Stimulated activated CD8-positive, alpha-beta memory T cell treated with anti-CD3 and anti-CD28 coated beads, Interleukin-12 subunit alpha, Interleukin-12 subunit beta, amount 100 ng/mL, for 1 hour (primary cell): ENCODE measurements at regions not wholly inside any gene's neighbourhood (a gene's known extent, or its start where the extent isn't known, plus 50 kb on each side); places are given as distances from the start of the nearest gene placed in this dataset.

Source experiments
- DNase-seq: peaks from one replicate; pipeline ENCODE4 v3.0.0-alpha.2; 2020; ENCODE audit warnings: low read depth

DNA sequence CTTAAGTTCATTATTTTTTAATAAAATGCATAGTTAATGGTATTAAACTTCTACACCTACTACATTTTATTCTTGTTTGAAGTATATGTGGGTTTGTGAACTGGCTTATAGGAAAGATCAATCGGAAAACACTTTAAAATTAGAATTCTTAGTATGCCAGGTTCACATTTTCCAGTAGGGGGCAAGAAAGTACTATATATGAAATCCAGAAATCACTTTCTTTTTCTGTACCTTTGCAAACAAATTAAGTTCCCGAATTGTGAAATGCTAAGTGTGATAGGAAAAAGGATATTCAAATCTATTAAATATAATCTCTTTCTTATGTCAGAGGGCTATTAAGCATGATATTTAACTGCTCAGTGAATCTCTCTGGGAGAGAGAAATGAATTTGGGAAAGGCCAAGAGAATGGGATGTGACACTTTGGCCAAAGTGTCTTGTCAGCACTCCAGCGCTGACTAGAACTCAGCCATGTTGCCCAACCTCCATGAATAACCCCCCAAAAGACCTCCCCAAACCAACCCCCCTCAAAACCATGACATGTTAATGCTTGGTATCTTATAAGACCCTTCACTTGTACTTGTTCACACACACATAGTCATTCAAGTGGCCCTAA is 122.6 kb upstream of the SLC10A2 start:
- no peak for DNase-seq

DNA sequence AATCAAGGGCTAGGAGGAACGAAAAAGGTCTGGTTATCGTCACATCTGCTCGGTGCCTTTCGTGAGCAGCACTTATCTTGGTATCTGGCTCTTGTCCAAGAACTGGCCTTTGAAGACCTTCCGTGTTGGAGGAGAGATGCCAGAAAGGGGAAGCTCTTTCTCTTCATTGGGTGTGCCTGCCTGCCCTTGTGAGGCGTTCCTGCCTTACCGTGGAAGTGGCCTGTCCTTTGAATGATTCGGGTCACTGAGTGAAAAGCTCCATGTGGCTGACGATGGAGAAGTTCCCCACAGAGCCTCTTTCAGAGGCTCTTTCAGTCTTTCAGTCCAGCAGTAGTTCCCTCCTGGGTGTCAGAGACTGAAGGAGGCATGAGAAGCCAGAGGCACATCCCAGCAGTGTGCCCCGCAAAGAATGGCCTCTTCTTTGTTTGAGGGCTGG is 121.5 kb upstream of the SLC10A2 start:
- DNase-seq, result no peak

GRCh38 chr13:103184413-103184812 is 118.2 kb upstream of the SLC10A2 start:
- no peak for DNase-seq

DNA sequence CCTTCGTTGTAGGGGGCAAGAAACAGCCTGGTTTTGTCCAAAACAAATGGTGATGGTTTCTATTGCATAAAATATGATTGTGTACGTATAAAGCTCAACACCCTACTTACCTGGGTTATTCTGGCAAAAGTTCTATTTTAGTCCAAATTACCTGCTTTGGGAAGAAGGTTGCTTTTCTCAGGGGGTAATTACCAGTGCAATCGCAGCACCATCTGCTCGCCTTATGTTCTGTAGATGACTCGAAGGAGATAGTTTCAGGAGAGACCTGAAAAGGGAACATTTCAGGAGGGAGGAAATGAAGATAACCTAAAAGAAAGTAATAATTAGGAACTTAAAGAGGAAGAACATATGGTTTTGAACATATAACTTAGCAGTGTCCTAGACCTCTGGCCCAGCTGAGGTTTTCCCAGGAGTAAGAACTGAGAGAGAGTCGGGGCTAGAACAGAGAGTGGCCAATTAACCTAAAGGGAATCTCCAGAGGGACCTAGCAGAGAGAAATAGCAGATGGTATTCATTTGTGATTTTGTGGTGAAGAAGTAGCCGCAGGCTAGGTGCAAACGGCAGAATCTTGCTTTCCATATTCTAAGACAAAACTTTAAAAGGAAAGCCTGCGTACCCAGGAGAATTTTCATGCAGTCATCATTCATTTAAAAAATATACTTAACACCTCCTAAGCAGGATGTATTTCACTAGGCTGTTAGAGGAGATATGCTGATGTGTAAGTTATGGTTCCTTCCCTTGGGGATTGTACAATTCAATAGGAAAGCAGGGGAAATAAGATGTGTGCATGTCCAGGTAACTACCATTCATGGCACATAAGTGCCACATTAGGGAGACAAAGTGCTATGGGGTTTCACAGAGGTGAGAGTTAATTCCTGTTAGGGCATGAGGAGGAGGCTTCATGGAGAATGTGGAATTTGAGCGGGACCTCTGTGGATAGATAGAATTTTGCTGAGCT is 113.0 kb upstream of the SLC10A2 start:
- DNase-seq, result no peak

DNA sequence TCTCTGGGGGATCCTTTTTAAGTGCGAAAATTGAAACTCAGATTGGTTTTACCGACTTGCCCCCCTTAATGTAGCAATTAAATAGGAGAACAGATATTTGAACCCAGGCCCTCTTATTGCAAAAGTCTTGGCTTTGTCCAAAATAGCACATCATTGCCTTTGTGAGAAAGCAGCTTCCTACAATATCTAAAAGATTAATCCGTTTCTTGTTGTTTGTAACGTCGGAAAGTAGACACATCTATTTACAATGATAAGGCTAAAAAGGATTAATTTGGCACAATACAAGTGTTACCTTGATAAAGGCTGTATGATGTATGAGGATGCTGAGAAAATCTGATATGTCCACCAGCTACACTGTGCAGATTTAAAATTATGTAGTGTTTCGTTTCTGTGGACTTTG is 108.7 kb upstream of the SLC10A2 start:
- no peak for DNase-seq

DNA sequence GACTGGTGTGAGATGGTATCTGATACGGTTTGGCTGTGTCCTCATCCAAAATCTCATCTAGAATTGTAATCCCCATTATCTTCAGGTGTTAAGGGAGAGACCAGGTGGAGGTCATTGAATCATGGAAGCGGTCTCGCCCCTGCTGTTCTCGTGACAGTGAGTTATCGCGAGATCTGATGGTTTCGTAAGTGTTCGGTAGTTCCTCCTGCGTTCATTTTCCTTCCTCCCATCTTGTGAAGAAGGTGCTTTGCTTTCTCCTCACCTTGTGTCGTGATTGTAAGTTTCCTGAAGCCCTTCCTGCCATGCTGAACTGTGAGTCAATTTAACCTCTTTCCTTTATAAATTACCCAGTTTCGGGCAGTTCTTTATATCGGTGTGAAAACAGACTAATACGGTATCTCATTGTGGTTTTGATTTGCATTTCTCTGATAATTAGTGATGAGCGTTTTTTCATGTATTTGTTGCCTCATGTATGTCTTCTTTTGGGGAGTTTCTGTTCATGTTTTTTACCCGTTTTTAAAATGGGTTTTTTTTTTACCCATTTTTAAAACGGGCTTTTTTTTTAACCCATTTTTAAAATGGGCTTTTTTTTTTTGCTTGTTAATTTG is 102.8 kb upstream of the SLC10A2 start:
- no peak for DNase-seq

GRCh38 chr13:103164251-103164650 is 98.0 kb upstream of the SLC10A2 start:
- no peak for DNase-seq

- no peak for DNase-seq
These were observed 95.3 kb upstream of the SLC10A2 start for GRCh38 chr13:103161476-103161875.

DNA sequence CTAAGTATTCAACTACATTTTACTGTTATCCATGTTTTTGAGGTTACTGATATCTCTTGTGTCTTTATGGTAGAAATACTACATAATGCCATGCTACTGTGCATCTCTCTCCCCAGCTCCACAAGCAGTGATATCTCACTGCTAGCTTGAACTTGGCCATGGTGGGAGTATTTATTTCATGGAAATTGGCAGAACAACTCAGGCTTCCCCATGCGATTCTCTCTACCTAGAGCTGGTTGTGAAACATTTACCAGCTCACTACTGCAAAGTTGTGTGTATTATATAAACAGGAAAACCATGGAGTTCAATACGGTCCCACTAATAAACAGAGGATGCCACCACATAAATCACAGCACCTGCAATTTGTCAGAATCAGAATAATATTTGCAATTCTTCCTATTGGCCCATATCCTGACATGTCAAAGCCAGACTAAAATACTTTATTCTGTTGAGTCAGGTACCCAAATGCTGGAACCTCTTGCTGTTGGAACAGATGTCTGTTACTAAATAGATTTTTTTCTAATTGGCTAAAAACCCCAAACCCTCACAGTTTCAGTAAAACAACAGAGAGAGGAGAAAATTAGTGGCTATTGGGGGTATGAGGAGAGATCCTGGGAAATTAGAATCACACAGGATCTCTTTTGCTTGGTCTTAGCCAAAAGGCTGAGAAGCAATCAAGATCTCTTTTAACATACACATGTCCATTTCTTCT is 91.4 kb upstream of the SLC10A2 start:
- no peak for DNase-seq

GRCh38 chr13:103157016-103157415 is 90.8 kb upstream of the SLC10A2 start:
- no peak for DNase-seq

DNA sequence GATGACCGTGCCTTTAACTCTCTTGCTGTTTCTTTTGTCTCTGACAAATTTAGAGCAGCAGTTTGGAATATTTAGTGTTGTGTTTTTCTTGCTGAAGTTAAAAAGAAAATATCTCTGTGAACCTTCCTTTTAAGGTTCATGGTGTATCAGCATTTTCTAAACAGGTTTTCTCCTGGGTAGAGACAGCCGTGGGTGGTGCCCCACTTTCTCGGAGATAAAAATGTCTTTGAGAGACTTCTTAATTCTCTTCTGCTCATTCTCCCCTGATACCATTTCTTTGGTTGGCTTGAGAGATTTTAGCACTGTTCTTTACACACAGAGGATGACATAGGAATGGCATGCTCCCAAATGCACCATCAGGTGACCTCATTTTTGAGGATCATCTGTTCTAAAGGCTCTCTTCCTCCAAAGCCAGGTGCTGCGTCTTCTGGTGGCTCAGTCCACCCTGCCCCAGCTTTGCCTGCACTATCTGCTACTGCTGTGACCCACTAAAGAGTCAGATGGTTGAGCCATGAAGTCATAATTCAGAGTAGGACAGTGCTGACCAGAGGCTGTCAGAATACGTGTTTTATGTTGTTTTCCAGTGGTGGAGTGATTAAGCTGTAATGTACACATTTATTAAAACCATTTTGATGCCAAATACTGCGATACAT is 90.3 kb upstream of the SLC10A2 start:
- no peak for DNase-seq

- no peak for DNase-seq
These were observed 87.2 kb upstream of the SLC10A2 start for GRCh38 chr13:103153466-103153865.

DNA sequence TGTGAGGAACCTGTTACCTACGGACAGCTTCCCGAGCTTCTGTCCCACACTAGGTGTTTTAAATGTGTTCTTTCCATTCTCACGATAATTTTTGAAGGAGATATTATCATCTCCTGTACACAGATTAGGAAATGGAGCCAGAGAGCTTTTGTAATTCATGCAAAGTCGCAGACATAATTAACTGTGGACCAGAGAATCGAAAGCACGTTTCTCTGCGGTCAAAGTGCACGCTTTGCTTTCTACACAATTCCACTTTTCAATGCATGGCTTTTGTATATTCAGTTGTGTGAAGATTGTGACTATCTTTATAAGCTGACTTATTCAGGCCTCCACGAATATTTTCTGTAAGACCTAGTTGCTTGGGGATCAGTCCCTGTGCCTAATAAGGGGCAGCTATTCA is 81.7 kb upstream of the SLC10A2 start:
- no peak for DNase-seq

- no peak for DNase-seq
These were observed 79.2 kb upstream of the SLC10A2 start for GRCh38 chr13:103145442-103145841.

DNA sequence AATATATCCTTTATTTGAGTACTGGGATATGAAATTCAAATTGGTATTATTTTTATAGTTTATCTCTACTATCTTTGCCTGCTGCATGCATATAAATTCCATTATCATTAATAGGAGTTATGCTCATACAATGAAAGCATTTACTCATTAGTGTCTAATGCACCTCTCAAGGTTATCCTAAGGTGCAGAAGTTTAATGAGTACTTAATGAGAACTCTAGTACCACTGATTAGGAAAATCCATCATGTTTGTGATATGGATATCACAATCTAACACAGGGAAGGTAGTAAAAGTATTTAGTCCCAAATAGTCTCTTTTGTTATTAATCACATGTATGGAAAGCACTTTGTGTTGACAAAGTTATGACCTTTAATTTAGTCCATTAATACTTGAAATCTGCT is 77.2 kb upstream of the SLC10A2 start:
- no peak for DNase-seq

DNA sequence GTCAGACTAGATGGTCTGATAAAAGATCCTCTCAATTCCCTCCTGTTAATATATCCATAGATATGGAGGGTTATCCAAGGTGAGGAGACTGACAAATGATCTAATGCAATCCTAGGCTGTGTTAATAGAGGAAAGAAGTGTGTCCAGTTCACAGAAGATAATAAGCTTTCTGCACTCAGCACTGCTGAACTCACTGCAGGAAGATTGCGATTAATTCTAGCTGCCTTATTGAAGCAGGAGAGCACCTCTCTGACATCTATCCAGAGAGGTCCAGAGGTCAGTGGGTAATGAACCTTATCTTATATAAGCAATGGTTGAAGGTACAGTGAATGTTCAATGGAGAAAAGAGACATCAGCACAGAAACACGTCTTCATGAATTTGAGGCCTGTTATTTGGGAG is 75.9 kb upstream of the SLC10A2 start:
- DNase-seq, result no peak

DNA sequence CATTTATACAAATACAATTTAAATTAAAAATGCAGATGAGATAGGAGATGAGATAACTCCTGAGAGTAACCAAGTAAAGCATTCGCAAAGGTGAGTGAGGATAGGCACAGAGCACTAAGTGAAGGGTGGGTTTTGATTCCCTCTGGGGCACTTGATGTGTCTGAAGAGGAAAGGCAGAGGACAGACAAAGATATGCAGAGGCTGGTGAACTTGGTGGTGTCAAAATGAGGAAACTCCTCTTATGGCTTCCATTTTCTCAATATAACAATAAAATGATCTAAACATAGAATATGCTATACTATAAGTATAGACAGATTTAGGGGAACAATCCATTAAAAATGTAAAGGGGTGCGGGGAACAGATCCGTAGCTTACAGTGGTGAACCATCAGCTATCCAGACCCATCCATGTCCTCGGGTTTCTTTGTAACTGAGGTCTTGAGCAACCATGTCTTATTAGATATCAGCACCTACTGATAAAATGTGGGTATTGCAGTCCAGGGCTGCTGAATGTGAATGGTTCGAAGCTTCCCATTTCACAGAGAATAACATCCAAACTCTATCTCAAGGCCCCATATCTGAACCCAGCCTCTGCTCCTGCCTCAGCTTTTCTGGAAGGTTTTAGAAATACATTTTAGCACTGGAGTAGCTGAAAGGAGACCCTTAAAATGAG is 73.9 kb upstream of the SLC10A2 start:
- no peak for DNase-seq

DNA sequence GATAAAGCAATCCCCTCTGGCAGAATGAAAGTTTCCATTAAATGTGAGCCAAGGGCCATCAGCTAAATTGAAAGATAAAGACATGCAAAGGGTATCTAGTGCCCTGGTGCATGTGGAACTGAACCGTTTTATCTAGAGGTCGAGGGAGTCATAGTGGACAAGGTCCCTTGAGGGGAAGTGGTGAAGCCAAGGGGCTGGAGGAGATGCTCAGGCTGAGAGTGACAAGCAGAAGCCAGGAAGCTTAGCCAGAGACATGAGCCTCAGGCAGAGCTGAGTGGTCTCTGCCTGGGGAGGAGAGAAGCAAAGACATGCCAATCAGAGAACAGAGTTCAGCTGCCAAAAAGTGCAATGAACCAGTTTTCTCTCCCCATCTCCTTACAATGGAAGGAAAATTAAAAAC is 68.1 kb upstream of the SLC10A2 start:
- DNase-seq, result no peak

DNA sequence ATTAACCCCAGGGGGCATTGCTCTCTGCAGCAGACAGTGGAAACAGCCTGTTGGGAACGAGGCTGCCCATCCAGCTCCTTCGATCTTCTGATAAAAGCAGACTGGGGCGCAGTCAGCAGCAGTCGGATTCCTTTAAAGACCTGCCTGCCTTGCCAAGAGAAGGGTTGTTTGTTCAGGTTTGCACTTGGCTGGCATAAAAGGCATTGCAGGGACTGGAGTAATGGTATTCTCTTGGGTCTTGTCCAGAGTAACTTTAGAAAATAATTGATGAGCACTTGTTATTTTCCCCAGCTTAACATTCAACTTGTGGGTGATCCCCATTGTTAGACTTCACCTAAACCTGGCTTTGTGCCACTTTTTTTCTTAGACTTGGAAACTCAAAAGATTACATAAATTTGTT is 67.3 kb upstream of the SLC10A2 start:
- DNase-seq, result no peak

DNA sequence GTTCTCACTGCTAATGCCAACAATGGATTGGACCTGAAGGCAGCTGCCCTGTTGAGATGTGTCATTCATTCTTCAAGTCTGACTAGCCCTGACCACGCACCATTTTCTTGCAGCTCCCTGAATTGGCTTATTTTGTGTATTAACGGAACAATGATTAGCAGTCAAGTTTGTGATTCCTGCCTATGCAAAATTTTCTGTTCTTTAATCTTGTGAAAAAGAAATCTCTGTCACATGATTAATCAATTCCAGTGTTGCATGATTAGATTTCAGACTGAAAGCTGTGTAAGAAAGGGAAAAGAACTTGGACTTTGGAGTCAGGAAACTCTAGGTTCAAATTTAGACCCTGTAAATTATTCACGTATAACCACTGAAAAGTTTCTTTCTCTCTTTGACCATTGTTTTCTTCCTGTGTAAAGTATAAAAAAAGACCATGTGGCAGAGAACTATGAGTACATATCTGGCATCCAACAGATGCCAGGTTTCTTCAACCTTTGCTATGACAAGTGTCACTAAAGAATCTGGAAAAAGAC is 64.5 kb upstream of the SLC10A2 start:
- DNase-seq, result no peak

DNA sequence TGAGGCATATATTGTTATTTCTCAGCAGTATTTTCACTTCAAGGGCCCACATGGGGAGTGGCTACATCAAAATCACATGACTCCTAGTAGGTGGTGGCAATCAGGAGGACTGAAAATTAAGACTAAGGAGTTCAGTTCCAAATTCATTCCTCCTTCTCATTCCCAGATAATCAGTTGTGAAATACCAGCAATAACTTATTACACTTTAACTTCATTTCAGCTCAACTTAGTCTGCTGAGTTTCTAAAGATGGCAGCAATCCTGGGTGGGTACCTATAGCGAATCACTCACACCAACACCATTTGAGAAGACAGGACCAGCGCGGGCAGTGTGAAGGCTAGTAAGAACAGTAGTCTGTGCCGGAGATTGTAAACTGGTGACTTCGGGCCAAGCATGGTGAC is 63.9 kb upstream of the SLC10A2 start:
- no peak for DNase-seq
